Muscle of arm (tissue), 1 donor: ENCODE measurements at regions not wholly inside any gene's neighbourhood (a gene's known extent, or its start where the extent isn't known, plus 50 kb on each side); places are given as distances from the start of the nearest gene placed in this dataset.
A peak's percentile ranks its signal among the peaks of the same experiment; 100 is the strongest.

ENCODE experiments used
- DNase-seq: peaks from one replicate; pipeline ENCODE4 v3.0.0-alpha.2; 2013

DNA sequence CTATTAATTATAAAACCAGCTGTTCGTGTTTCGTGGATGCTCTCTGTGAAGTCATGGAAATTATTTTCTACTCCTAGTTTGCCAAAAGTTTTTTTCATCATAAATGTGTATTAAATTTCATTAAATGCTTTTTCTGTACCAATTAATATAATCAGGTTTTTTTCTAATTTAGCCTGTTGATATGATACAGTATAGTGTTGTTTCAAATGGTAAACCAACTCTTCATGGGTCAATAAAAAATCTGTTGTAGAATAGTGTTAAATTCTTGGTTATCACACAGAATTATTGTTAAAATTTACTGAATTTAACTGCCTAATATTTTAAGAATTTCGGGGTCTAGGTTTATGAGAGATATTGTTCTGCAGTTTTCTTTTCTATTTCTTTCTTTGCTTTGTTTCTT is 505.9 kb upstream of the MANEA start:
- DNase-seq = no peak

GRCh38 chr6:95078457-95078856 is 498.9 kb upstream of the MANEA start:
- DNase-seq = no peak

GRCh38 chr6:95081231-95081630 is 496.1 kb upstream of the MANEA start:
- DNase-seq = no peak

- no peak for DNase-seq
These were observed 495.4 kb upstream of the MANEA start for GRCh38 chr6:95081949-95082348.

- no peak for DNase-seq
These were observed 493.8 kb upstream of the MANEA start for GRCh38 chr6:95083506-95083905.

DNA sequence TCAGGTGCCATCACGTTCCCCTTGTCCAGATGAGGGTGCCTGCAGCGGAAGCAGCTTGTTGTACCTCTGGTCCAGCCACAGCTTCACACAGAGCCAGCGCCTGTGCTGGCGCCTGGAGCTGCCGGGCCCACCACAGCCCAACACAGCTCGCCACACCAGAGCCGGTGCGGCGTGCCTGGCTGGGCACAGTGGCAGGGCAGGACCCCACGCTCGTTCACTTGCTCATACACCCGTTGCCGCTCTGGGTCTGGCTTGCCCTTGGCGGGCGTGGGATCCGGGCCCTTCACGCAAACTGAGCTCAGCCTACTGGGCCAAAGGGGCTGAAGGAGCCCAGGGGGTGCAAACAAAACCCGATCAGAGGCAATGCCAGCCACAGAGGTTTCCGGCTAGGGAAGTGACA is 492.5 kb upstream of the MANEA start:
- no peak for DNase-seq

GRCh38 chr6:95087394-95088097 is 489.8 kb upstream of the MANEA start:
- DNase-seq = peak; percentile 40

DNA sequence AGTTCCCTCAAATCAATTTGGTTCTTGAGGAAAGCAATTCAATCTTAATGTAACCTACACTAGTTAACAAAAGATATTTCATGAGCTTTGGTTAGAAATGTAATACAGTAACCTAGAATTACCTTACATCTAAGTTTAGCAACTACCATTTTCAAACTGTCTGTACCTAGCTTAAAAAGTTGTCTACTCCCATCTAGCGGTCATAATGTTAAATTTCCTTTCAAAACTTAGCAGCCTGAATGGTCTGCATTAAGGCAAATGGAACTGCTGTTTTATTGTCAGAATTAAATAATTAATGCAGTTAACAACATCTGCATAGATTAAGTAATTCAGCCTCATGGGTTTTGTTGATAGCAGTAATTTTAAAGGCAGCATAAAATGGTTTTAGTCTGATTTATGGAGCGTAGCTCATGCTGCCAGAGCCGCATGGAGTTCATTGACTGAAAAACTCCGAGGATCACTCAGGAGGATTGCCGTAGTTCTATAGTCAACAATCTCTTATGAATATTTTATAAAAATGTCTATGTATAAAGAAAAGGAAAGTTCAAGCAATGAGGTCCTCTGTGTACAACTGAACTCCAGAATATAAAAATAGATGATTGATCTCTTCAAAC is 485.4 kb upstream of the MANEA start:
- peak; percentile 42 for DNase-seq

DNA sequence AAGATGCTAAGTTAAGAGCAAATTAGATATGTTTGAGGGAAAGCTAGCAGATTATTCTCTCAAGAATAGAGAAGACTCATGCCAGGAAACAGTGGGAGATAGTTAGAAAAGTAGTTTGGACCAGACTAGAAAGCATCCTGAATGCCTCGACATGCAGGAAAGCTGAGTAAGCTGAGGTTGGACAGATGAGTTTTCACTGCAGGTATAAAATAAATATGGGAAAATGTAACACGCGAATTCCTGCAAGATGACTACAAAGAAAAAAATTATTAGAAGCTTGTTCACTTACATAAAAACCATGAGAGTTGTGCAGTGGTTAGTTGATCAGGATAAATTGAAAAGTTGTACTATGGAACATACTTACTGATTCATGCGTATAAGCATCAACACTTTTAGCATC is 484.2 kb upstream of the MANEA start:
- DNase-seq = no peak

- no peak for DNase-seq
These were observed 482.3 kb upstream of the MANEA start for GRCh38 chr6:95094751-95095663.

DNA sequence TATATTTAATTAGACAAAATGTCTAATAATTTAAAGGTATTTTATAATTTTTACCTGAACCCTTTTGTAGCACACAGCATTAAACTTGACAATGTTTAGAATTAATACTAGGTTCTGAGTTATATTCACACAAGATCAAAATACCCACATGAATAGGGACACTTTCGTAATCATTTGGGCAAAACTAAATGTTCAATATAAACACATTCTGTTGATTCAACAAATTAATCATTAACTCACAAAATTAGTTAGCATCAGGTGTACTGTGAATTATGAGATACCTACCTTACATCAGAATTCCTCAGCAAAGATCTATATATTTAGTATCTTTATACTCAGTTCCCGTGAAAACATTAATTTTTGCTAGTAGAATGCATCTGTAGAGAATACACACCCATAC is 481.5 kb upstream of the MANEA start:
- DNase-seq = no peak

DNA sequence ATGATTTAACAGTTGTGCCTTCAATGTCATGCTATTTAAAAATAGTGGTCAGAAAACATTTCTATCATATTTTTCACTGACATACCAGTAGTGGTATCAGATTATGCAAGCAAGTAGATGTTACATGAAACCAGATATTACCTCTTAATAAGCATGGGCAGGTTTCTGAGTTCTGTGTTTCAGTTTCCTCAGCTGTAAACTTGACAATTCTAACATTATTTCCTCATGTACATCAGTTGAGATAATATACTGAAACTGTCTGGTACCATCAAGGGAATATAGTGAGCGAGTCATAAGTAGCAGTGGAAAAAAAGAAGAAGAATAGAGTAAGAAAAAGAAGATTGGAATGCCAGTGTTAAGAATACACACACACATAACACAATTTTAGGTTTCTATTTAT is 477.9 kb upstream of the MANEA start:
- DNase-seq = no peak

DNA sequence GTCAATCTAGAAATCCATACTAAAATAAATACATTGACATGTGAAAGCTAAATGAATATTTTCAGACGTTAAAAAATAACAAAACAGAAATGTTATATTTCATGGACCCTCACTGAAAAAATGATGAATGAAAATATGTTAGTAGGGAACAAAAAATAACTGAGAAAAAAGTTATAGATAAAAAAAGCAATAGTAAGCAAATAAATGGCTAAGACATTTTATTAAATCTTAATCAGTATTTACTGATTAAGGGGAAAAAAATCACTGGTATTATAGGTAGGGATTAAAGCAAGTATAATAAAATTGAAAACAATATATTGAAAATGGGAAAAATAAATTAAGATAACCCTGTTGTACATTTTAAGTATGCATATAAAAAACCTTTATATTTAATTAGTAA is 468.1 kb upstream of the MANEA start:
- no peak for DNase-seq

DNA sequence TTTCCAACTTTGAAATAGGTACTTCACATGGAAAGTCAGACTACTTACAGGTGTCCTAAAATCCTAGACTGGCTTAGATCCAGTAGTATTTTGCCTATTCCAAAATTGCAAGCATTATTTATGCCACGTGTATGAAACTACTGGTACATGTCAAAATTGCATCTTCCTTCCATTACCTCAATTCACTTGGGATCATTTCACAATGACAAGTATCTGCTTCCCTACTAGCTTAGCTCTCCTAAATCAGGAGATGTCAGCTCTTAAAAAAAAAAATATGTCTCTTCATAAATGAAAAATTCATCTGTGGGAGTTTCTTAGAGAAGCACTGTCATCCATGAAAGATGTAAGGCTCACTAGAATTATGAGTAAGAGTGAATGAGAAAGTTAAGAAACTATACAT is 466.6 kb upstream of the MANEA start:
- no peak for DNase-seq

DNA sequence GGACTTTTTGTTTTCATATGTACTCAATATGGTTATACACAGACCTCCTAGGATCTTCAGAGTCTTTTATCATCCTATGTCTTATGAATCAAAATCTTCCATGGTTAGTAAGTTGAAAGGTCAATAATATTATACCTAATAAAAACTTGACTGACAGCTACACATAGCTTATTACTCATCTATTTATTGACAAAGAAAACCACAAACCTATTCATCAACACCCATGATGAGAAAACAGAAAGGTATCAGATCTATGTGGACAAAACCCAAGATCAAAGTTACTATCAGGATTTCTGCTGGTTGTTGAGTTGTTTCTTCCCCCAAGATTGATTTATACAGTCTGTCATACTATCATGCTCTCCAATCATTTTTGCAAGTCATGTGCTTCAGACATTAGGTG is 460.1 kb upstream of the MANEA start:
- DNase-seq = no peak

GRCh38 chr6:95119927-95120326 is 457.4 kb upstream of the MANEA start:
- no peak for DNase-seq

GRCh38 chr6:95120984-95121383 is 456.4 kb upstream of the MANEA start:
- no peak for DNase-seq

DNA sequence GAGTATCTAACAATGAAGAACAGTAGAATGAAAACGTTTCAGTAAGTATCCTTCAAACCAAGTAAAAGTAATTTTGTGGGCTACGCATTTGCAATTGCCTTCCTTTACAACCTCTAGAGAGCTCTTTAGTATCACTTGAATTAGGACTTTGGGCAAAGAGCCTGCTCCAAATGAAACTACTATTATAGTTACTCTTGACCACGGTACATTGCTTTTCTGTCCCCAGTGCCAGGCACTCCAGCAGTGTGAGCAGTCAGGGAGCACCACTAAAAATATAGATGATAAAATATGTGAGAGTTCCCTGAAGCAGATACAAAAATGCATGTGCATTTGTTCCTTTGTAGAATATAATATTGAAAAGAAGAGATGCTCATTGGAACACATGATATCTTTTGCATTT is 450.1 kb upstream of the MANEA start:
- no peak for DNase-seq

- DNase-seq = no peak
These were observed 448.9 kb upstream of the MANEA start for GRCh38 chr6:95128439-95128838.

GRCh38 chr6:95128947-95129346 is 448.4 kb upstream of the MANEA start:
- DNase-seq = no peak

DNA sequence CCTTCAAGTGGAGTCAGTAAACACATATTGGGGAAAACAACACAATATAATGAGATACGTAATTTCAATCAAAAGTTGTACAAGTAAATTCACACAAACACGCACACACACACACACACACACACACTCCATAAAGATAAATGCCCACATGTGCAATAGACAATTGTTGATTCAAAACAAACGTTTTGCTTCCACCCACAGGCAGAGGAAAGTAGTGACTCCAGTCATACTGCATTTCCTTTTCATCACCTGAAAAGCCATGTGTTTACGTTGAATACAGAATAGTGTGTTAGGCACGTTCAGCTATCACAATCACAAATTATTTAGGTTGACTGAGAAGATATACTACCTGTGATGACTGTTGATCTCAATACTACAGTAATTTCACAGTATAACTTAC is 443.8 kb upstream of the MANEA start:
- DNase-seq = no peak

DNA sequence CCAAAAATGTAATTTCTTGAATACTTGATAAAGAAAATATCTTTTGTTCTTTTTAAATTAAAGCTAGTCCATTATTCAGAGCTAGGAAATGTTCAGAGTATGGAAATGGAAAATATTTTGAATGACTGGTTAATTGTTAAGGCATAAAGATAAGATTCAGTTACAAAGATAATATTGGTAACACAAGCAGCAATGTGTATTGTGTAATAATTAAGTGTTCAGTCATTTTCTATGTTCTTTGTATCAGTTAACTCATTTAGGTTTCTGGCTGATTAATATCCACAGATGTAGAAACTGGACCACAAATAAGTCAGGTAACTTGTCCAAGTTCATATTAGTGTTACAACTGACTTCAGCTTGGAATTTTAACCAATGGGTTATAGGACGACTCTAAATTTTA is 442.2 kb upstream of the MANEA start:
- no peak for DNase-seq

- DNase-seq = no peak
These were observed 435.2 kb upstream of the MANEA start for GRCh38 chr6:95142101-95142500.
